HG02610 (cell line): ENCODE measurements at regions not wholly inside any gene's neighbourhood (a gene's known extent, or its start where the extent isn't known, plus 50 kb on each side); places are given as distances from the start of the nearest gene placed in this dataset.

Source experiments
- ATAC-seq: cut with Tn5 transposase; IDR thresholded peaks from one replicate; pipeline ENCODE4 v1.9.1; 2021; ENCODE audit warnings: mild to moderate bottlenecking, moderate library complexity; ENCODE audit not compliant: unreplicated experiment

GRCh38 chr2:60652832-60653340 lies 99.4 kb upstream of the BCL11A start:
- ATAC-seq = no peak

GRCh38 chr2:60657673-60658072 lies 98.4 kb upstream of the PAPOLG start:
- no peak for ATAC-seq

- ATAC-seq = no peak
Measured at GRCh38 chr2:60659026-60659425, 97.0 kb upstream of the PAPOLG start.

- ATAC-seq = no peak
Measured at GRCh38 chr2:60661073-60661738, 94.9 kb upstream of the PAPOLG start.

- ATAC-seq = no peak
Measured at GRCh38 chr2:60662781-60663180, 93.3 kb upstream of the PAPOLG start.

- ATAC-seq = no peak
Measured at GRCh38 chr2:60671966-60672365, 84.1 kb upstream of the PAPOLG start.

GRCh38 chr2:60674524-60675165 lies 81.4 kb upstream of the PAPOLG start:
- peak; percentile 96 for ATAC-seq

GRCh38 chr2:60675301-60675700 lies 80.8 kb upstream of the PAPOLG start:
- ATAC-seq = no peak

GRCh38 chr2:60676706-60677330 lies 79.2 kb upstream of the PAPOLG start:
- ATAC-seq = no peak

- ATAC-seq = no peak
Measured at GRCh38 chr2:60677356-60677755, 78.7 kb upstream of the PAPOLG start.

- no peak for ATAC-seq
Measured at GRCh38 chr2:60678551-60678950, 77.5 kb upstream of the PAPOLG start.

- ATAC-seq = no peak
Measured at GRCh38 chr2:60679036-60679780, 76.9 kb upstream of the PAPOLG start.

GRCh38 chr2:60693551-60693950 lies 62.5 kb upstream of the PAPOLG start:
- ATAC-seq = no peak

- no peak for ATAC-seq
Measured at GRCh38 chr2:60695793-60696192, 60.3 kb upstream of the PAPOLG start.

- ATAC-seq = no peak
Measured at GRCh38 chr2:60699617-60700016, 56.5 kb upstream of the PAPOLG start.

- no peak for ATAC-seq
Measured at GRCh38 chr2:60706021-60706420, 50.0 kb upstream of the PAPOLG start.
